HG03175 (cell line): ENCODE measurements at regions not wholly inside any gene's neighbourhood (a gene's known extent, or its start where the extent isn't known, plus 50 kb on each side); places are given as distances from the start of the nearest gene placed in this dataset.
A peak's percentile ranks its signal among the peaks of the same experiment; 100 is the strongest.

Experiments
- ATAC-seq: cut with Tn5 transposase; IDR thresholded peaks from one replicate; pipeline ENCODE4 v1.9.1; 2021; ENCODE audit warnings: mild to moderate bottlenecking, moderate library complexity; ENCODE audit not compliant: unreplicated experiment

GRCh38 chr2:147482916-147483669 lies 361.7 kb upstream of the ACVR2A start:
- no peak for ATAC-seq

DNA sequence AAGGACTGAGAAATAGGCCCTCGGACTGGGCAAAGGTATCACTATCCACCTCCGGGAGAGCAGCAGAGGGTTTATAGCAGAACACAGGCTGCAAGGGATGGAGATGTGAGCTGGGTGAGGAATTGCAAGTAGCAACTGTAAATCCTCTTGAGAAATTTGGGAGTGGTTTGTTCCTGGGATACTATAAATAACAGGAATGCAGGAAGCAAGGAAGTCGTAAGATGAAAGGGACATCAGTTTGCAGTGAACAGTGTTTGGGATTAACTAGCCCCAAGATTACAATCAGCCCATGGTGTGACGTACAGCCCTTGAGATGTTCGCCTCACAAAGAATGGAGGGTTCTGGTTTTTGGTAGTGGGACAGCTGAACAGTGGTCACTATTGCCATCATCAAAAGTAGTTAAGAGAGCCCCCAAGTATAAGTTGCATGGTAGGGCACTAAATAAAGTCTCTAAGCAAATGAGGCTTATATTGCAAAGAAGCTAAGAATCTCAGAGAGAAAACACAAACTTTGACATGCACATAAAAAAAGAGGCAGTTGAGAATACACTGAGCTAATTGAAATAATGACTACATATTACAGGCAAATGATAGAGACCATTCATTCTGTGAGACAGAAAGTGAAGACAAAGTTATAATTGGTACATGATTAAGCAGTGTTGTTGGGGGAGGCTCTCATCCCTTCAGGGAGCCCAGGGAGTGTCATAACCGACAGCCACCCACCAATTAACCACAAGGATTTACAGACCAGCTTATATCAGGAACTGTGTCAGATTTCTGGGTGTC lies 362.5 kb upstream of the ACVR2A start:
- ATAC-seq: no peak

DNA sequence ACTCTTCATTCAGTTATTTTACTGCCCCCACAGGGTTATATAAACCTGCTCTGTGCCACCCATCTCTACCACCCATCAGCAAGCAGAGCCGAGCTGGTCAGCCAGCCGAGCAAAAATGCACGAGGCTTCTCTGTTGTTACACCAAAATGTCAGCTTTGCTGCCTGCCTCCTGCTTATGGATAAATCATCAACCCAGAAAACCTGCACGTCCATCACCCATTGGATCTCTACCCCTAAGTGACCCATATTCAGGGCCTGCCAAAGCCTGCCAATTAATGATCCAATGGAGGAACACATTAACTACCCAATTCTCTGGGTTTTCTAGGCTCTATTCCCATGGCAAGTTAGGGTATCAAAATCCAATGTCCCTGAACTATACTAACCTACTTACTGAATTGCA lies 365.5 kb upstream of the ACVR2A start:
- ATAC-seq: no peak

DNA sequence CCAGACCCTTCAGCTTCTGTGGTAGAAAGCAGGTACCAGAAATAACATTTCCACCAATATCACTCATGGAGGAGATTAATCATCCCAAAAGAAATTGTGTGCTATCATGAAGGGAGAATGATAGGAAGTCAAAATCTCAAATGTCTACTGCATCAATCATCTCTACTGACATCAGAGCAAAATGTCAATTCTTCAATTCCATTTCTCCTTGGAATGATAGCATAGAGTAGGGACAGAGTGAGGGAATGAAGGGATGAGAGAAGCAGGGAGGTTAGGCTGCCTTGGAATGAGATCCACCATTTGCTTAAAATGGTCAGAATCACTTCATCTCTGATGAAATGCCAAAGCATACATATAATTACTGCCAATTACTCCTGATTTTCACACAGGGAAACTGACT lies 371.8 kb upstream of the ACVR2A start:
- no peak for ATAC-seq

GRCh38 chr2:147471126-147471525 lies 373.7 kb upstream of the ACVR2A start:
- ATAC-seq: no peak

DNA sequence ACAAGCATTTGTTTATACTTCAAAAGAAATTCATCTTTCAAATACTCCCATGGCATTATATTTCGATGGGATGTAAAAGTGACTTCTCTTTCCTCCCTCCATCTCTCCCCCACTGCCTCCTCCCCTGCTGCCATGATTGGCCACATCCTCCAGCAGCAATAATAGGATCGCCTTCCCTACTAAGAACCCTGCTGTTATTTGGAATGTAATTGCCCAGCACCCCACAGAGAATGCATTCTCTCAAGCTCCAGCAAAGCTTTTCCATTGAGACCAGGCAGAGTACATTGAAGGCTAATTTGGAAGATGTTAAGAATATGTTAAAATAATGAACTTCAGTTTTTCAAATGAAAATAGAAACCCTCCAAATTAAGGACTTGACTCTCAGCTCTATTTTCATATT lies 375.4 kb upstream of the ACVR2A start:
- ATAC-seq: no peak

- no peak for ATAC-seq
Measured at GRCh38 chr2:147468963-147469362, 375.9 kb upstream of the ACVR2A start.

GRCh38 chr2:147468349-147468748 lies 376.5 kb upstream of the ACVR2A start:
- no peak for ATAC-seq

DNA sequence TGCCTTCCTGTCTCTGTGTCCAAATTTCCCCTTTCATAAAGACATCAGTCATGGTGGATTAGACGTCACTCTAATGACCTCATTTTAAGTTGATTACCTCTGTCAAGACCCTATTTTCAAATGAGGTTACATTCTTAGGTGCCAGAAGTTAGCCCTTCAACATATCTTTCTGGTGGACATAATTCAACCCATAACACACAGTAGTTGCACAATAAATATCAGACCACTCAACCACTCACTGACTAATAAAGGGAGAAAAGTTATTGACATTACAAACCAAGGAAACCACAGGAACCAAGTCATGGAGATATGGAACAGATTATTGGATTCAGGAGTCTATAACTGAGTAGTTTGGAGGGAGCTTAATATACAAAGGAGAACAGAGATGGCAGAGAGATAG lies 377.4 kb upstream of the ACVR2A start:
- ATAC-seq: no peak

DNA sequence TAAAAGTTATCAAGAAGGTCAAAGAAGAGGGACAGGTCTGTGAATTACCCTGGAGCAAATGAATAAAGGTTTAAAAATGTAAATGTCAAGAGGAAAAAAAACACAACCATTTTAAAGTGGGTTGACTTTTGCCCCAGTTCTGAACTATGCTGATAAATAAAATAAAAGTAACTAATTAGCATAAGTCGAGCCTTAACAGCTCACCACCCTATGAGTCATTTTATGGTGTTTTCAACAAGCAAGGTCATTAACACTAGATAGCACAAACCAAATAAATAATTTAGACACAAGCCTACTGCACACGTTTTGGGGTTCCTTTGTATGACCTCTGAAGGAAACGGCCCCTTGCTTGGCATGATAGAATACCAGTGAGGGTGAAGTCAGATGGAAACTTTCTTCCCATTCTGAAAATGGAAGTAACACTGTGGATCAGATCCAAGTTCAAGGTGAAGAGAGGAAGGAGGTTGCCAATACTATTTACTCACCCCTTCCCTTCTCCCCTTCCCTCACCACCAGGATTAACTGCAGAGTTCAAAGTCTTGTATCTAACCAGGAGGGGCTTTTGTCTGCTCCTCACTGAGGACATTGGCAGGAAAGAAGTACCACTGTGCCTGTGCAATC lies 380.0 kb upstream of the ACVR2A start:
- ATAC-seq: no peak

DNA sequence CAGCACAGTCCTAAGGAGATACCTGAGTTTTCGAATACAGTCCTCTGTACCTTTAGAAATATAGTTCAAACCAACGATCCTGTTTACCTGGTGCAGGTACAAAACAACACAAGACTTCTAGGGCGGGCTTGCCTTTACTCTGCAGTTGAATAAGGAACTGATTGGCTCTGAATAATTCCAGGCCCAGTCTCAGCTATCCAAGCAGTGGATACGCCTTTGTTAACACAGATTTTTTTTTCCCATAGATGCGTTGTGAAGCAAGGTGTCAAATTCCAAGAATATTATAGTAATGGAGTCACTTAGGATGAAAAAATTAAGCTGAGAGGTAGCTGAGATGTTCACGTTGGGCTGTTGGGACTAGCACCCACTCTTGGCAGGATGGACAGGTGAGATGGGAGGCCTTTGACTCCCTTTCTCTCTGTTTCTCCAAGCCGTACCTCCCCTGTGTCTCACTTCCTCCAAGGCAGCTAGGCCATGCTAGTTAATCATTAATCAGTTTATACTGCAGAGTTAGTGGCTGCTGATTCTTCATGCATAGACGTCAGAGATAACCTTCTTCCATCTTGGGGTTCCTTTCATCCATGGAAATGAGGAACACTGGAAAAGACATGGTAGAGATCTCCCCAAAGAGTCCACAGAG lies 380.8 kb upstream of the ACVR2A start:
- ATAC-seq: peak; percentile 96

- no peak for ATAC-seq
Measured at GRCh38 chr2:147460155-147460554, 384.7 kb upstream of the ACVR2A start.

GRCh38 chr2:147456779-147457178 lies 388.1 kb upstream of the ACVR2A start:
- ATAC-seq: no peak

DNA sequence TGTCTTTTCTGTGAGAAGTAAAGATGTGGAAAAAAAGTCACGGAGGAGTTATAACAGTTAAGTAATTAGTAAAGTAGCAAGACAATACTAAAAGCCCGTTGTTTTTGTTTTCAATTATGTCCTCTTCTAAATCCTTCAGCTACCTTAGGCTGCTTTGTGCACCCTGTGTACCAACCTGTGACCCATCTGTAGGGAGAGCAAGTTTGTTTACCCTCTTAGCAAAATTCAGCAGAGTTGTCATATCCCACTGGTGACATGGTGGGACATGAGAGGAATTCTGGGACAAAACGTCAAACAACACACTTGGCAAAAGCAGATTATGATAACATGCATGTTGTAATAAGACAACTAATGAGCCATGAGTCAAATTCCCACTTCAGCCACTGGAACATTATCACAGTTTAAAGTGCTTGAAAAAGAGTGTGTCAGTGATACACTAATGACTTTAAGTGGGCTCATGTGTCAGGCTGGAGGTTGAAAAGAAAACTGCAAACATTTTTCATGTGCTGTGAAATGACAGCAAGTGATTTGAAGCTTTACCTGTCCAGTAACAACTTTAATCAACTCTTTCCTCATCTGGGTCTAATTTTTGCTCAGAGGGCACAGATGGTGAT lies 392.8 kb upstream of the ACVR2A start:
- ATAC-seq: no peak

- ATAC-seq: no peak
Measured at GRCh38 chr2:147450661-147451510, 393.9 kb upstream of the ACVR2A start.

GRCh38 chr2:147449323-147449991 lies 395.4 kb upstream of the ACVR2A start:
- no peak for ATAC-seq

DNA sequence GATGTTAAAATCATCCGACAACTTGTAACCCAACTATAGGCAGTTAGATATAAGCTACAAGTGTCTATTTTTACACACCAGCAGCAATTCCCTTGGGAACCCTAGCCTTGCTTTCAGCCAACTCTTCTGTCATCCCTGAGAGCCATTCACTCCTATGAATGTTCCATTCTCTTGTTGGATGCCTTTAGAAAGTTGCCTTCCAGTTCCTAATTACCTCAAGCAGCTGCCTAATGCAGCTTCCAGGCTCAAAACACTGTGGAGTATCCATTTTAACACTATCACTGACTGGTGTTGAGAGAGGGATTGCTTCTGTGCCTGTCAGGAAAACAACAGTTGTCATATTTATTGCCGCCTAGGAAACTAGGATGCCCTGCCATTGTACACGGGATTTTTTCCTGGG lies 402.0 kb upstream of the ACVR2A start:
- ATAC-seq: no peak

DNA sequence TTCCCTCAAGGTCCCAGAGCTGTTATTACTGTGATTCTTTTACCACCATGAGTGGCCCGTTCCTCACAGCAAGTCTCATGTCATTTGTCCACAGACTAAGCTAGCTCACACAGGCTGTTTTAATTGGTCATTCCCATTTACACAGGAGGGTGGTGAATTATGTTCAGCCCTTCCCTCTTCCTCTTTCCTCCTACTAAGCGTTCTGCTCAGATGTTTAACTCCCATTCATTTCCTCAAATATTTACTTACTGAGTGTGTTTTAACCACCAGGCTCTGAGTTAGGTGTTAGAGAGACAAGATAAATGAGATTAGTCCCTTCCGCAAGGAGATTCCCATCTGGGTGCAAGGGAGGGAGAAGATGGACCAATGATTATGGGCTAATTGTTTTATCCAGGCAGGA lies 403.6 kb upstream of the ACVR2A start:
- ATAC-seq: no peak

- no peak for ATAC-seq
Measured at GRCh38 chr2:147440734-147441133, 404.1 kb upstream of the ACVR2A start.

- ATAC-seq: no peak
Measured at GRCh38 chr2:147439986-147440385, 404.8 kb upstream of the ACVR2A start.
